GM10266 (cell line): ENCODE measurements at regions not wholly inside any gene's neighbourhood (a gene's known extent, or its start where the extent isn't known, plus 50 kb on each side); places are given as distances from the start of the nearest gene placed in this dataset.

Source experiments
- DNase-seq: peaks from one replicate; pipeline ENCODE4 v3.0.0; 2012; ENCODE audit errors: extremely low spot score
- CTCF ChIP-seq: IDR thresholded peaks from 2 replicates; pipeline ENCODE4 v1.5.1; 2012; ENCODE audit warnings: mild to moderate bottlenecking, low read depth; ENCODE audit not compliant: control insufficient read depth, insufficient read depth; ENCODE audit errors: missing control alignments

DNA sequence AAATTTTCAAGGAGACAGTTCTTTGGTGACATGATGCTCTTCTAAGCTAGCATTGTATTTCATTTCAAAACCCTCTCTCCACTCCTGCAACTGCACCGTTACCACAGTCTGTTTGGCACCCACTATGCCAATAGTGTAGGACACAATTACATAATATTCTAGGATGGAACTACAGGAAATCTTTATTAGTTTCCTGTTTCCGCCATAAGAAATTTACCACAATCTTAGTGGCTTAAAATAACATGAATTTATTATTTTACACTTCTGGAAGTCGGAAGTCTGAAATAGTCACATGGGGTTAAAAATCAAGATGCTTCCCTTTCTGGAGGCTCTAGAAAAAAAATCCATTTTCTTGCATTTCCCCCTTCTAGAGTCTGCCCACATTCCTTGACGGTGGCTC is 733.1 kb downstream of the HDGFL1 start:
- DNase-seq = no peak
- no peak for TF ChIP-seq CTCF

GRCh38 chr6:23305325-23305943 is 736.1 kb downstream of the HDGFL1 start:
- no peak for DNase-seq
- no peak for TF ChIP-seq CTCF

DNA sequence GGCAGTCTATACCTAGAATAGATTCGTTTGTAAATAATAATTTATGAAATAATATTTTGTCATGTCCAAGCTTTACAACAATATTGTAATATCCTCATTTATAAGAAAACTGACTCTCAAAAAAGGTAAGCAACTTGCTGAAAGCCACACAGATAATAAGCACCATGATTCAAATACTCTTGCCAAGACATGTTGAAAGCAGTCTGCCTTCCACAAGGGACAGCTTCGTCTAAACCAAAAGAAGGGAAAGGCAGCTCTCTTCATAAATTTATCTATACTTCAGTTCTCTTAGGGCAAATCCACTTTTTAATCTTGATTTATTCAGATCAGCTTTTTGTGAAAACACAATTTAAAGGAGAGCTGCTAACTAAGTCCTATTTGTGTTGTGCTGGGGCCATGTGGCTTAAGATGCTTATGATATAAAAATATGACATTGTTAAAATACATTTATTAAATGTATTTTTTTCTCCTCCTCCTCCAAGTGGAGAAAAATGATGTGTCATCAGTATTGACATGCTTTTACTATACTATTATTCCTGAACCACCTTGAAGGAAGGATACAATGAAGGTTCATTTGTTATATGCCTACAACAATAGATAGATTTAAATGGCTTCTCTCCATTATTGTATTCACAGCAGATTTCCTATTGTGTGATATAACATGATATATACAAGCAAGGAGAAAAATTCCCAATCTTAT is 737.0 kb downstream of the HDGFL1 start:
- no peak for DNase-seq
- TF ChIP-seq CTCF = no peak

GRCh38 chr6:23307516-23307915 is 738.1 kb downstream of the HDGFL1 start:
- TF ChIP-seq CTCF = no peak
- DNase-seq = no peak

DNA sequence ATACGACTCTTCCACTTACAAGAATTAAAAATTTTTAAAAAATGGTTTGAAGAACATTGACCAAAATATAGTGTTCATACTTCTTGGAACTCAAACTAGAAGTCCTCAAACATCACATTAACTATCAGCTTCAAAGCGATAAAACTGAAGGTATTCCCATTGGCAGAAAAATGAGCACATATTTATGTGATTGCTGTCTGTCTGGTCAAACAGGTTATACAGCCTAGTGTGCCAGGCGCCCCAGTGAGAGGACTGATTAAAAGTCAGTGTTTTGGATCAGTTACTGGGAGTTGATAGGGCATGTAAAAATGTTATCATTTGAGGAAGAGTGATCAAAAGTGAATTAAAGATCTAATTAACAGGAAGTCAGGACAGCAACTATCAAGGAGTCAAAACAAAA is 738.8 kb downstream of the HDGFL1 start:
- TF ChIP-seq CTCF = no peak
- DNase-seq = no peak

GRCh38 chr6:23311211-23311610 is 741.8 kb downstream of the HDGFL1 start:
- TF ChIP-seq CTCF = no peak
- no peak for DNase-seq

DNA sequence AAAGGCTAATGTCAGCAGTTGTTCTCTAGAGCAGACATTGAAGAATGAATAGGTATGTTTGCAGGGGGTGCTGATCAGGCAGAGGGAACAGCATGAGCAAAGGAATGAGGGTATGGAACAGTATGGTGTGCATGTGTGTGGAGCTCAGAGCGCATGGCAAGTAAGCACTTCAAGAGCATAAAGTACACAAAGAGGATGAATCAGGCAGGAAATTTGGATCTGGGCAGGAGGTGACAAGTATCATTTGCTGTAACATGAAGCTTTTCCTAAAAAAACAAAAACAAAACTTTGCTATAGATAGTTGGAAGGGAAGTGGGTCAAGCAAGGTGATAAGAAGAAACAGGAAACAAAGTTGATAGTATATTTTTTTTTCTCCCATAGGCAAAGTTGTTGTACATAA is 746.8 kb downstream of the HDGFL1 start:
- no peak for TF ChIP-seq CTCF
- DNase-seq = no peak
